ENCODE measurements at regions not wholly inside any gene's neighbourhood (a gene's known extent, or its start where the extent isn't known, plus 50 kb on each side); places are given as distances from the start of the nearest gene placed in this dataset.
A peak's percentile ranks its signal among the peaks of the same experiment; 100 is the strongest.

- CTCF ChIA-PET (ENCODE audit: unreplicated experiment): no interaction called here
- H3K9me3 ChIP-seq (ENCODE audit: low read length): no peaks in the 10 kb centered on the region
- POLR2A ChIA-PET: no interaction called here
These were observed 273.6 kb downstream of the HRH4 start for GRCh38 chr18:24734058-24734457.

GRCh38 chr18:24735624-24736231 is 275.3 kb downstream of the HRH4 start:
- Histone ChIP-seq H3K4me2 (ENCODE audit: low read length) (no peak overlapping the region), H3K4me3 (ENCODE audit: low read depth, low read length, poor library complexity, severe bottlenecking) (no peak overlapping the region), H2AFZ (ENCODE audit: low read length) (no peak overlapping the region), H3K27ac (ENCODE audit: low read depth, low read length, poor library complexity, severe bottlenecking) (no peak overlapping the region), H3K9me2 (ENCODE audit: insufficient read depth, low read length) (no peaks in the 10 kb centered on the region), H3K9me3 (ENCODE audit: low read length) (no peaks in the 10 kb centered on the region), H3K4me1 (ENCODE audit: insufficient read depth, low read length, poor library complexity, severe bottlenecking) (no peaks in the 10 kb centered on the region), H3K79me2 (ENCODE audit: insufficient read depth, low read depth, low read length) (no peaks in the 10 kb centered on the region), H4K20me1 (ENCODE audit: insufficient read depth, low read length) (no peaks in the 10 kb centered on the region), H3K36me3 (ENCODE audit: insufficient read depth, low read length) (no peaks in the 10 kb centered on the region)
- TF ChIP-seq CTCF (conservative IDR thresholded peaks at IDR 0.05; ENCODE audit: low read length) (no peak), EZH2phosphoT487 (IDR thresholded peaks at IDR 0.05; ENCODE audit: borderline replicate concordance, low read depth, low read length) (no peak)
- ChIA-PET POLR2A (no interaction called here), CTCF (ENCODE audit: unreplicated experiment) (no interaction called here)
- DNase-seq (ENCODE audit: low spot score): no peak
- BruUV-seq (replicated peaks): no TSS peak
- intact Hi-C loops (cut with micrococcal nuclease; ENCODE audit: unreplicated experiment): no loop called here

More at GRCh38 chr18:24734058-24734457, 273.6 kb downstream of the HRH4 start:
- TF ChIP-seq CTCF (conservative IDR thresholded peaks at IDR 0.05; ENCODE audit: low read length) (peak; percentile 52; the same call in 1 of the 2 replicates), EZH2phosphoT487 (IDR thresholded peaks at IDR 0.05; ENCODE audit: borderline replicate concordance, low read depth, low read length) (no peak)
- Histone ChIP-seq H3K4me2 (ENCODE audit: low read length) (no peak overlapping the region), H2AFZ (ENCODE audit: low read length) (no peak overlapping the region), H3K9me2 (ENCODE audit: insufficient read depth, low read length) (no peaks in the 10 kb centered on the region), H3K36me3 (ENCODE audit: insufficient read depth, low read length) (no peaks in the 10 kb centered on the region), H3K4me1 (ENCODE audit: insufficient read depth, low read length, poor library complexity, severe bottlenecking) (no peaks in the 10 kb centered on the region), H3K4me3 (ENCODE audit: low read depth, low read length, poor library complexity, severe bottlenecking) (no peak overlapping the region), H3K79me2 (ENCODE audit: insufficient read depth, low read depth, low read length) (no peaks in the 10 kb centered on the region), H4K20me1 (ENCODE audit: insufficient read depth, low read length) (no peaks in the 10 kb centered on the region), H3K27ac (ENCODE audit: low read depth, low read length, poor library complexity, severe bottlenecking) (no peak overlapping the region)
- peak; percentile 27 for DNase-seq (ENCODE audit: low spot score)
- intact Hi-C loops (cut with micrococcal nuclease; ENCODE audit: unreplicated experiment): no loop called here
- no TSS peak for BruUV-seq (replicated peaks)

- ChIA-PET CTCF (ENCODE audit: unreplicated experiment) (no interaction called here), POLR2A (interaction anchor here (0.6 kb wide), 2 partner anchors 253 to 1170 kb away, joined by 3 read pairs; no protein-coding TSS in a partner anchor)
- no peak overlapping the region for H2AFZ ChIP-seq (ENCODE audit: low read length)
- H4K20me1 ChIP-seq (ENCODE audit: insufficient read depth, low read length): no peaks in the 10 kb centered on the region
- no peaks in the 10 kb centered on the region for H3K4me1 ChIP-seq (ENCODE audit: insufficient read depth, low read length, poor library complexity, severe bottlenecking)
- no peak overlapping the region for H3K4me2 ChIP-seq (ENCODE audit: low read length)
- H3K9me3 ChIP-seq (ENCODE audit: low read length): no peaks in the 10 kb centered on the region
- no peak for DNase-seq (ENCODE audit: low spot score)
- H3K36me3 ChIP-seq (ENCODE audit: insufficient read depth, low read length): no peaks in the 10 kb centered on the region
- H3K79me2 ChIP-seq (ENCODE audit: insufficient read depth, low read depth, low read length): no peaks in the 10 kb centered on the region
- no peak overlapping the region for H3K4me3 ChIP-seq (ENCODE audit: low read depth, low read length, poor library complexity, severe bottlenecking)
- intact Hi-C loops (cut with micrococcal nuclease; ENCODE audit: unreplicated experiment): no loop called here
- TF ChIP-seq CTCF (conservative IDR thresholded peaks at IDR 0.05; ENCODE audit: low read length) (no peak), EZH2phosphoT487 (IDR thresholded peaks at IDR 0.05; ENCODE audit: borderline replicate concordance, low read depth, low read length) (no peak)
- no TSS peak for BruUV-seq (replicated peaks)
- no peak overlapping the region for H3K27ac ChIP-seq (ENCODE audit: low read depth, low read length, poor library complexity, severe bottlenecking)
- no peaks in the 10 kb centered on the region for H3K9me2 ChIP-seq (ENCODE audit: insufficient read depth, low read length)
These were observed 276.4 kb downstream of the HRH4 start for GRCh38 chr18:24736662-24737330.

Data from OCI-LY7 (cell line).